GM12878 (cell line): ENCODE measurements at regions not wholly inside any gene's neighbourhood (a gene's known extent, or its start where the extent isn't known, plus 50 kb on each side); places are given as distances from the start of the nearest gene placed in this dataset.

Experiments
- ATAC-seq: fragments of 200-7000 bp; cut with Tn5 transposase; 3 replicates; pipeline ENCODE4 v1.9.1; 2020; ENCODE audit warnings: mild to moderate bottlenecking, moderate library complexity
- BruUV-seq: library from RNA; stranded (reverse); fragments of 400-500 nt; replicated peaks from 2 replicates; lab custom pipeline; 2021; lab: Mats Ljungman, UMichigan
- CTCF ChIA-PET: fragments of 300-600 bp; sonication (Branson Sonifier 250); formaldehyde crosslinking; extraction: SDS; loops from one replicate; lab custom pipeline; 2021; ENCODE audit warnings: inconsistent platforms; lab: Yijun Ruan, JAX
- POLR2A ChIA-PET: fragments of 350-600 bp; formaldehyde crosslinking; extraction: SDS; loops from one replicate; lab custom pipeline; 2021; ENCODE audit warnings: inconsistent platforms; lab: Charles Lee
- RAD21 ChIA-PET: fragments of 300-600 bp; sonication (Branson Sonifier 250); formaldehyde crosslinking; loops from one replicate; lab custom pipeline; 2023; ENCODE audit warnings: antibody characterized with exemption; ENCODE audit not compliant: unreplicated experiment; lab: Charles Lee
- SMC1A ChIA-PET: fragments of 300-600 bp; sonication (Branson Sonifier 250); formaldehyde crosslinking; loops from one replicate; lab custom pipeline; 2023; ENCODE audit not compliant: unreplicated experiment, uncharacterized antibody; lab: Charles Lee
- DNase-seq: peaks from one replicate; pipeline ENCODE4 v3.0.0-alpha.2; 2011; ENCODE audit warnings: low read depth, low spot score
- FAIRE-seq: peaks from 3 replicates; lab custom pipeline; 2011; peaks lifted over from hg19 to GRCh38; lab: Jason Lieb, UNC
- H2AFZ ChIP-seq: 2 replicates; pipeline ENCODE4 v1.6.0; 2011; ENCODE audit warnings: low read depth, low read length, control low read depth; ENCODE audit not compliant: control insufficient read depth
- H3K27ac ChIP-seq: 2 replicates; pipeline ENCODE4 v1.5.1; 2011; ENCODE audit warnings: control low read depth; ENCODE audit not compliant: control insufficient read depth, insufficient read depth
- H3K27me3 ChIP-seq, 2 experiments: replicated peaks in 1 of 2; 2 replicates each; pipeline versions ENCODE4 v1.6.0 to v1.6.1; 2011; ENCODE audit warnings: low read length in 1 of 2; ENCODE audit not compliant: control insufficient read depth in 2 of 2, insufficient read depth in 2 of 2
- H3K36me3 ChIP-seq, 2 experiments: 2 replicates each; pipeline ENCODE4 v1.5.1; 2011; ENCODE audit warnings: low read length in 1 of 2; ENCODE audit not compliant: control insufficient read depth in 2 of 2, insufficient read depth in 2 of 2
- H3K4me1 ChIP-seq: 2 replicates; pipeline ENCODE4 v1.6.1; 2011; ENCODE audit warnings: mild to moderate bottlenecking, low read length, moderate library complexity, mixed read lengths; ENCODE audit not compliant: control insufficient read depth, insufficient read depth
- H3K4me2 ChIP-seq: 2 replicates; pipeline ENCODE4 v1.6.0; 2011; ENCODE audit warnings: control low read depth; ENCODE audit not compliant: control insufficient read depth, insufficient read depth
- H3K4me3 ChIP-seq: fragments of 200-600 bp; sonication (generic); 2 replicates; pipeline ENCODE4 v1.5.1; 2016
- H3K79me2 ChIP-seq: 2 replicates; pipeline ENCODE4 v1.6.0; 2011; ENCODE audit warnings: low read length; ENCODE audit not compliant: control insufficient read depth, insufficient read depth
- H3K9ac ChIP-seq: 2 replicates; pipeline ENCODE4 v1.8.0; 2011; ENCODE audit warnings: low read length, control low read depth, mixed read lengths; ENCODE audit not compliant: control insufficient read depth, insufficient read depth
- H3K9me3 ChIP-seq: replicated peaks from 3 replicates; pipeline ENCODE4 v1.5.1; 2011; ENCODE audit warnings: mild to moderate bottlenecking, low read length; ENCODE audit not compliant: control insufficient read depth, insufficient read depth
- H4K20me1 ChIP-seq: 2 replicates; pipeline ENCODE4 v1.6.0; 2011; ENCODE audit not compliant: control insufficient read depth, insufficient read depth
- ATF7 ChIP-seq: fragments of 450-650 bp; IDR thresholded peaks from 2 replicates; pipeline ENCODE4 v1.6.1; 2016; ENCODE audit warnings: low read depth, mild to moderate bottlenecking
- BCL11A ChIP-seq: IDR thresholded peaks from 2 replicates; pipeline ENCODE4 v1.6.1; 2011; ENCODE audit warnings: low read depth, low read length
- BRCA1 ChIP-seq: IDR thresholded peaks from 2 replicates; pipeline ENCODE4 v1.6.1; 2011; ENCODE audit warnings: low read depth, low read length, improper control_type of control experiment
- DPF2 ChIP-seq: fragments of 450-650 bp; IDR thresholded peaks from 2 replicates; pipeline ENCODE4 v1.6.1; 2017; ENCODE audit warnings: mild to moderate bottlenecking
- E4F1 ChIP-seq: fragments of 450-650 bp; IDR thresholded peaks from 2 replicates; pipeline ENCODE4 v1.6.1; 2018; ENCODE audit warnings: borderline replicate concordance, mild to moderate bottlenecking; ENCODE audit not compliant: partially characterized antibody
- HDGF ChIP-seq: fragments of 450-650 bp; IDR thresholded peaks from 2 replicates; pipeline ENCODE4 v1.6.1; 2016; ENCODE audit warnings: antibody characterized with exemption
- JUND ChIP-seq: IDR thresholded peaks from 2 replicates; pipeline ENCODE4 v1.6.1; 2012; ENCODE audit warnings: low read depth, mild to moderate bottlenecking, low read length, improper control_type of control experiment, moderate library complexity
- KAT2A ChIP-seq: conservative IDR thresholded peaks from 2 replicates; pipeline ENCODE4 v1.6.1; 2011; ENCODE audit warnings: low read depth, low read length; ENCODE audit not compliant: control insufficient read depth
- LARP7 ChIP-seq: fragments of 450-650 bp; IDR thresholded peaks from 2 replicates; pipeline ENCODE4 v1.6.1; 2017; ENCODE audit warnings: mild to moderate bottlenecking
- MEF2B ChIP-seq: fragments of 450-650 bp; IDR thresholded peaks from 2 replicates; pipeline ENCODE4 v1.6.1; 2018; ENCODE audit warnings: mild to moderate bottlenecking, moderate library complexity; ENCODE audit not compliant: partially characterized antibody, poor library complexity, severe bottlenecking
- MYC ChIP-seq: IDR thresholded peaks from 2 replicates; pipeline ENCODE4 v1.6.1; 2011; ENCODE audit warnings: mild to moderate bottlenecking, low read length, moderate library complexity, inconsistent platforms; ENCODE audit not compliant: insufficient read depth, insufficient replicate concordance, insufficient read length, severe bottlenecking
- RAD51 ChIP-seq: fragments of 450-650 bp; IDR thresholded peaks from 2 replicates; pipeline ENCODE4 v1.6.1; 2016; ENCODE audit warnings: moderate library complexity, mild to moderate bottlenecking, inconsistent platforms
- RFX5 ChIP-seq: IDR thresholded peaks from 2 replicates; pipeline ENCODE4 v1.6.1; 2011; ENCODE audit warnings: low read depth, low read length, improper control_type of control experiment
- RUNX3 ChIP-seq: IDR thresholded peaks from 2 replicates; pipeline ENCODE4 v1.6.1; 2012; ENCODE audit warnings: low read length, inconsistent platforms
- SIX5 ChIP-seq: IDR thresholded peaks from 2 replicates; pipeline ENCODE4 v1.6.1; 2011; ENCODE audit warnings: mild to moderate bottlenecking, low read depth, low read length, moderate library complexity; ENCODE audit not compliant: severe bottlenecking
- SMAD5 ChIP-seq: IDR thresholded peaks from 2 replicates; pipeline ENCODE4 v1.6.1; 2016; ENCODE audit warnings: antibody characterized with exemption, low read depth
- SMARCA5 ChIP-seq: fragments of 450-650 bp; IDR thresholded peaks from 2 replicates; pipeline ENCODE4 v1.6.1; 2017; ENCODE audit warnings: mild to moderate bottlenecking
- TAF1 ChIP-seq: IDR thresholded peaks from 2 replicates; pipeline ENCODE4 v1.6.1; 2011; ENCODE audit warnings: mild to moderate bottlenecking, low read depth, low read length, borderline replicate concordance
- WGBS: methylation state at CpG from one replicate; pipeline ENCODE4 v1.1.6; 2016; ENCODE audit warnings: low lambda C conversion rate; ENCODE audit not compliant: insufficient replicate concordance, insufficient coverage; ENCODE audit errors: missing lambda C conversion rate; 5-methylcytosine and 5-hydroxymethylcytosine counted together
- in situ Hi-C: fragments of 300-500 bp; cut with MboI; formaldehyde crosslinking; loops from 9 replicates; pipeline ENCODE4 v1.14.3; 2018; ENCODE audit warnings: mixed read lengths
- intact Hi-C: fragments of 100-400 bp; cut with micrococcal nuclease; formaldehyde crosslinking; loops from one replicate; pipeline ENCODE4 v1.14.2; 2022; ENCODE audit not compliant: unreplicated experiment

DNA sequence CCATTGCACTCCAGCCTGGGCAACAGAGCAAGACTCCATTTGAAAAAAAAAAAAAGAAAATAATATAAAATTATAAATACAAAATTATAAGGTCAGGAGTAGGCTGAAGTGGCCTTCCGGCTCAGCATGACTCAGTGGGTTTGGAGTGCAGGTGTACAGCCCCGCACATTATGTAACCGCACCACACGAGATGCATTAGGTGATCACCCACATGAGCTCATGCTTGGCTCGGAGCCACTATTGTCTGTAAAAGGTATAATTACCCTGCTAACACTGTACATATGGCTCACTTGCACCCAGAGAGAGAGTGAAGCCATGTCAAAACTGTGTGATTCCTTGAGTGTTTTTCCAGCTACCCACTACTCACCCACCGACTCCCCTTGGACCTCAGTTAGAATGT lies 557.0 kb downstream of the SLC6A15 start:
- no peaks in the 10 kb centered on the region for H3K9me3 ChIP-seq
- CTCF ChIA-PET: interaction anchor here (0.6 kb wide), 1 partner anchor 852 kb away, joined by 3 read pairs; no protein-coding TSS in a partner anchor
- in situ Hi-C loops: no loop called here
- intact Hi-C loops: no loop called here
- TF ChIP-seq ATF7 (no peak), TAF1 (no peak), SMAD5 (no peak), MEF2B (no peak), SMARCA5 (no peak), KAT2A (no peak)
- FAIRE-seq (no peak), ATAC-seq (no peak), DNase-seq (no peak)
- no peak overlapping the region for H3K27ac ChIP-seq
- 66% methylated on average over 6 of the region's 6 CpGs for WGBS
- H3K4me2 ChIP-seq: no peak overlapping the region
- no peaks in the 10 kb centered on the region for H4K20me1 ChIP-seq
- SMC1A ChIA-PET: no interaction called here
- no peaks in the 10 kb centered on the region for H3K79me2 ChIP-seq
- no peak overlapping the region for H3K9ac ChIP-seq
- RAD21 ChIA-PET: no interaction called here
- BruUV-seq: no TSS peak
- no peak overlapping the region for H2AFZ ChIP-seq
- no peak overlapping the region for H3K4me3 ChIP-seq
- no peaks in the 10 kb centered on the region for H3K27me3 ChIP-seq
- H3K4me1 ChIP-seq: no peaks in the 10 kb centered on the region
- no peaks in the 10 kb centered on the region for H3K36me3 ChIP-seq
- POLR2A ChIA-PET: no interaction called here

DNA sequence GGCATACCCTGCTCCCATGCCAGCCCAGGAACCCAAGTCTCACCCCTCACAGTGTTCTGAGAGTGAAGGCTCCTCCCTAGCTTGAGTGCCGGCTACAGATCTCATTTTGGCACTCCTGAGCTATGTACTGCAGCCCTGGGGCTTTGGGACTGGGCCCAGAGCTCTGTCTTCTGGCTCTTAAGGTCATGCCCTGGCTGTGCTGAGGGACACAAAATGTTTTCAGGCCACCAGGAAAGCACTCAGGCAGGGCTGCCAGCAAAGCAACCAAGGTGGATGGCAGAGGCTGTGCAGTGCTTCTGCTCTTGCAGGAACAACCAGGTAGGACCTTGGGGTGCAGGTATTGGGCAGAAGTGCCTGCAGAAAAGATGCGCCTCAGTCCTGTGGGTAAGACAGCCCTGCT lies 564.0 kb downstream of the SLC6A15 start:
- Histone ChIP-seq H3K9ac (no peak overlapping the region), H3K27me3 (no peaks in the 10 kb centered on the region), H3K36me3 (no peaks in the 10 kb centered on the region), H3K9me3 (no peaks in the 10 kb centered on the region), H3K4me3 (no peak overlapping the region), H3K4me2 (no peak overlapping the region), H3K4me1 (no peaks in the 10 kb centered on the region), H4K20me1 (no peaks in the 10 kb centered on the region), H3K27ac (no peak overlapping the region), H2AFZ (no peak overlapping the region), H3K79me2 (no peaks in the 10 kb centered on the region)
- intact Hi-C loops (no loop called here), in situ Hi-C loops (no loop called here)
- BruUV-seq: no TSS peak
- ChIA-PET CTCF (no interaction called here), RAD21 (no interaction called here), POLR2A (no interaction called here), SMC1A (no interaction called here)
- WGBS: 44% methylated on average over 2 of the region's 2 CpGs
- no peak for FAIRE-seq
- TF ChIP-seq BRCA1 (no peak), DPF2 (no peak), RFX5 (no peak), BCL11A (no peak), MYC (no peak), HDGF (no peak), JUND (no peak), SIX5 (no peak), RUNX3 (no peak), E4F1 (no peak), LARP7 (no peak), RAD51 (no peak)
- no peak for DNase-seq
- no peak for ATAC-seq
